T-helper 9 cell (primary cell): ENCODE measurements at regions not wholly inside any gene's neighbourhood (a gene's known extent, or its start where the extent isn't known, plus 50 kb on each side); places are given as distances from the start of the nearest gene placed in this dataset.
"Not testable (repeated sequence)": the region's sequence is repeated elsewhere in the genome, so short reads cannot be mapped to it uniquely, and the experiment has no call there.

Source experiments
- DNase-seq: peaks from one replicate; pipeline ENCODE4 v3.0.0-alpha.2; 2020

DNA sequence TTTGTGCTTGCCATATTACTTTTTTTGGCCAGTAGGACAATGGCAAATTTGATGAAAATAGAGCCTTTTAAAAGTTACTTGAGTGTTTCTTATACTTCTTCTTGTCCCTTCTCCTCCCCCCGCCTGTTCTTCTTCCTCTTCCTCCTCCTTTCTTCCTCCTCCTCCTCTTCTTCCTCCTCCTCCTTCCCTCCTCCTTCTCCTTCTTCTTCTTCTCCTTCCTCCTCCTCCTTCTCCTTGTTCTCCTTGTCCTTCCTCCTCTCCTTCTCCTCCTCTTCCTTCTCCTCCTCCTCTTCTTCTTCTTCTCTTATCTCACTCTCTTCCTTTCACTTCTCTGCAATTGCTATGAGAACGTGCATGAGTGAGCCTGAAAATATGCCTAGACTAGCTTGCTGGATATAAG is 466.2 kb upstream of the NR5A2 start:
- DNase-seq, result no peak

DNA sequence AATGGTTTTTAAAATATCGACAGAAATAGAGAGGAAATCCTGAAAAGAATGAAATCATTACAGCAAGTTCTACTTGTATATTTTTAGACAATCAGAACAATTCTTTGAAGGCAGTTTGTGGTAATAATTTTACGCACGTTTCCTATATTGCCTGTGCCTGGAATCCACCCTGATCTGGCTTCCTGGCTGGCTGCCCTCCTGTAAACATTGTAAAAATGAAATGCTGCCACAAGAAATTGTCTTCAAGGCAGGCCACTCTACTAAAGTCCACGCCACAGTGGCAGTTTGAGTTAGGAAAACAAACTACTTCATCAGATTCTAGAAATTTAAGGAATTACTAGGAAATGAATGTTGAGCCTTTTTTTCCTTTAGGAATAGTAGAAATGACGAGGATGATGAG is 454.5 kb upstream of the NR5A2 start:
- DNase-seq, result no peak

DNA sequence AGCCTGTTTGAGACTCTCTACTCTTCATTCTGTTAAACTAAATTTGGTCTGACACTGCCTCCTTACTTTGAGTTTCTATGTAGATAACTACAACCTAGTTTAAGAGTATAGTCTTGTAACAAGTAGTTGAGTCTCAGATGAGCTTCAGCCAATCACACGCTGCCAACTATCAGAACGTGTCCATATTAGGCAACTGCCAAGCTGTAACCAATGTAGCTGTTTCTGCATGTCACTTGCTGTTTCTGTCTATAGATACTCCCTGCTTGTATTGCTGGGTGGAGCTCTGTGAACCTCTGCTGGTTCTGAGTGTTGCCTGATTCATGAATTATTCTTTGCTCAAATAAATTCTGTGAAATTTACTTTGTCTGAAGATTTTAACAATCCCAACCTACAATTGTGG is 452.6 kb upstream of the NR5A2 start:
- DNase-seq, result no peak

GRCh38 chr1:199580300-199580699 is 447.2 kb upstream of the NR5A2 start:
- DNase-seq, result no peak

DNA sequence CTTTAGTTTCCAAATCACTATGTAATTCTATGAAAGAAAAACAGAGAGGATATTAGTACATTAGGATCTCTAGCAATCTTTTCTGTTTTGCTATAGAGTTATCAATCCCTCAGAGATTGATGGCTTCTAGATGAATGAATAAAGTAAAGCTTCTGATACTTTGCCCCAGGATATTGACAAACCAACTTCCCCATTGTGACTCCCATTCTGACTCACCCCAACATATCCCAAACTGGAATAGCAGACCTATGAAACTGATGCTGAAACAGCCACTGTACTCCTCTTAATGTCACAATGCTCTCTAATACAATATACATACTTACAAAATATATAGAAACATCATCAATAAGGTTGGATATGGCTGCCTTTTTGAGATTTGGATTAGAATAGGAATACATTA is 442.1 kb upstream of the NR5A2 start:
- no peak for DNase-seq

GRCh38 chr1:199590708-199591107 is 436.8 kb upstream of the NR5A2 start:
- DNase-seq, result no peak

GRCh38 chr1:199591468-199591867 is 436.0 kb upstream of the NR5A2 start:
- DNase-seq, result no peak

DNA sequence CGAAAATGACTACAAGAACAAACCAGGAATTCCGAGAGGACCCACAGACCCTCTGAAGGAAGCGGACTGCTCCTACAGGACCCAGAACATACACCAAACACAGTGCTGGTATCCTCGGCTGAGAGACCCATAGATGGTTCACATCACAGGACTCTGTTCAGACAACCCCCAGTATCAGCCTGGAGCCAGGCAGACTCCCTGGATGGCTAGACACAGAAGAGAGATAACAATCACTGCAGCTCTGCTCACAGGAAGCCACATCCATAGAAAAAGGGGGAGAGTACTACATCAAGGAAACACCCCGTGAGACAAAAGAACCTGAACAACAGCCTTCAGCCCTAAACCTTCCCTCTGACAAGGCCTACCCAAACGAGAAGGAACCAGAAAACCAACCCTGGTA is 434.0 kb upstream of the NR5A2 start:
- no peak for DNase-seq

GRCh38 chr1:199596448-199596847 is 431.1 kb upstream of the NR5A2 start:
- not testable (repeated sequence) for DNase-seq

DNA sequence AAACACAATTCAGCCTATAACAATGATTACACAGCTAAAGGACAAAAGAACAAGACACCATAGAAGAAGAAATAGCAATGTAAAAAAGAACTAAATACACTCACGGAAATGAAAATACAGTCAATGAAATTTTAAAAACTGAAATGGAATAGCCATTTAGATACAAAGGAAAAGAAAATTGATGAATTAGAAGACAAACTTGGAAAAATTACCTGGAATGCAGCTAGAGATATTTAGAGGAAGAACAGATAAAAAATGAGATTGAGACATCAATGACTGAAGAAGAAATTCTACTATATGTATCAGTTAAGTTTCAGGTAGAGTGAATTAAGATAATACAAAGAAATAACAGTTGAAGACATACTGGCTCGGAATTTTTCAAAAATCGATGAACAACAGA is 430.4 kb upstream of the NR5A2 start:
- DNase-seq, result no peak

- no peak for DNase-seq
Measured at GRCh38 chr1:199608414-199608813, 419.1 kb upstream of the NR5A2 start.

- no peak for DNase-seq
Measured at GRCh38 chr1:199612976-199613774, 414.3 kb upstream of the NR5A2 start.

DNA sequence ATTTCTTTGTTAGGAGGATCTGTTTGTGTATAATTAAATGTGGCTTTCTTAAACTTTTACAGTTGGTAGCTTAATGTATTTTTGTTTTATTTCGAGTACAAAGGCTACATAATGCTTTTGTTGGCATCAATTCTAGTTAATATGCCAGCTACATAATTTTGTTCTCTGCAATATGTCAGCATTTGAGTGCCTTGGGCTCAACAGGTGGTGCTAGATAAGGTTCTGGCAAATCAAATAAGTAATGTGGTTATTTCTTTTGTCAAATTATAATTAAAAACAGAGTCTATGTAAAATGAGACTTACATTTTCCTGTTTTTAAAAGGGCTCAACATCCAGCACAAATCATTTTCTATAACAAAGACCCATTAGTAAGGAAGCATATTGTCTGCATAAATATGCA is 410.6 kb upstream of the NR5A2 start:
- DNase-seq, result no peak

GRCh38 chr1:199619223-199619622 is 408.3 kb upstream of the NR5A2 start:
- DNase-seq, result no peak

- not testable (repeated sequence) for DNase-seq
Measured at GRCh38 chr1:199626228-199626627, 401.3 kb upstream of the NR5A2 start.

DNA sequence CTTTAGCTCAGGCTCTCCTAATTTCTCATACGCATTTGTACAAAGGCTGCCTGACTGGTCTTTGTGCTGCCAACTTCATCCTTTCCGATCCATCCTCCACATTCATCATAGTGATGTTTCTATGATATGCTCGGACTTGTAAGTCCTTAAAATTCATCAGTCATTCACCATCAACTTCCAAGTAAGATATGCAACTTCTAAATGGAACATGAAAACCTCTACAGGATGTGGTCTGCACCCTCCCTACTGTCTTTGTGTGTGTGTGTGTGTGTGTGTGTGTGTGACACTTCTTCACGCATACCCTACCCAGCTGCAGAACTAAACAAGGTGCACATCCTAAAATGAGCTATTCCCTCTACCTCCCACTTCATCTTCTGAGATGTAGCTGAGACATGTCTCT is 397.9 kb upstream of the NR5A2 start:
- no peak for DNase-seq

DNA sequence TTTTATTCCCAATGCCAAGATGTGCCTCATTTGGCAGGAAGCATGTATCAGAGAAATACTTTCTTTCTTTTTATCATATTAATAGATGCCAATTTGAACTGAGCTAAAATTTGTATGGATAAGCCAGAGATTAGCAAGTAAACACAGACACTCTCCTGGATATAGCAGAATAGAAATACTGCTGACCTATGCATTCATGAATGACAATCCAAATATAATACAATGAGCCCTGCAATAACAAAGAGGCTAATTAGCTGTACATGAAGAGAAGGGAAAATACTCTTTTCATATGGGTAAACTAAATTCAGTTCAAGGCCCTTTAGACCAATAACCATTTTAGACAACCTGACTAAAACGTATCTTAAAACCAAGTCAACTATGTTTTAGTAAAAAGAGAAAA is 388.1 kb upstream of the NR5A2 start:
- DNase-seq, result no peak

DNA sequence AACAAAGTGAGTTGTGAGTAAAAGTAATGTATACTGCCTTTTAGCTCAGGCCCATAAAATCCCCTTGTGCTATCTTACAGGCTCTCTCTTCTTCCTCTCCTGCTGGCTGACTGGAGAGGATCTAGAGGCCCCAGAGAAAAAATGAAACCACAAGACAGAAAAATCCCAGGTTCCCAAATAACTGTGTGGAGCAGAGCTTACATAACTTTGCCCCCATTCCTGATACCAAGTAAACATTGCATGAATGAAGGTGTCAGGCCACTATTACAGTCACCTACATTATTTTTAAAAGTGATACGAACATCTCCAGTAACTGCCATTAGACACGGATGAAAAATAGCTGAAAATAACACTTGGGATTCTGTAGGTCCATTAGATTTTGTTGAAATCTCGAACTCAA is 386.0 kb upstream of the NR5A2 start:
- no peak for DNase-seq

- no peak for DNase-seq
Measured at GRCh38 chr1:199644912-199645311, 382.6 kb upstream of the NR5A2 start.

DNA sequence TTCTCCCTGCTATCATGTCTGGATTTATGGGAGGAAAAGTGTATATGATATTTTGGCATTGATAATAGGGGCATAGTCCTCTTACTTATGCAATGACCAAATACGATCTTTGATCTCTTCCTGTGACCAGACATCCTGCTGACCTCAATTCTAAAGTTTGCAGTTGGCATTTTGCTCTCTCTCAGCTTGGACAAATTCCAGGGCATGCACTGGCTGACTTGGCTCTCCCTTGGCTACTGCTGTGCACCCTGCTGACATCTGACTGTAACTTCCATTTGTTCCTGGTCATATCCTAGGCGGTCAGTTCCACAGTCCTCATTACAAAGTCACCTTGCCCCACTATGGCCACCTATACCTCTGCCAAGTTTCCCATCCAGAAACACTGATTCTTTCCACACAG is 380.7 kb upstream of the NR5A2 start:
- DNase-seq, result no peak

GRCh38 chr1:199657449-199657848 is 370.1 kb upstream of the NR5A2 start:
- DNase-seq, result no peak

- no peak for DNase-seq
Measured at GRCh38 chr1:199660071-199660470, 367.4 kb upstream of the NR5A2 start.

DNA sequence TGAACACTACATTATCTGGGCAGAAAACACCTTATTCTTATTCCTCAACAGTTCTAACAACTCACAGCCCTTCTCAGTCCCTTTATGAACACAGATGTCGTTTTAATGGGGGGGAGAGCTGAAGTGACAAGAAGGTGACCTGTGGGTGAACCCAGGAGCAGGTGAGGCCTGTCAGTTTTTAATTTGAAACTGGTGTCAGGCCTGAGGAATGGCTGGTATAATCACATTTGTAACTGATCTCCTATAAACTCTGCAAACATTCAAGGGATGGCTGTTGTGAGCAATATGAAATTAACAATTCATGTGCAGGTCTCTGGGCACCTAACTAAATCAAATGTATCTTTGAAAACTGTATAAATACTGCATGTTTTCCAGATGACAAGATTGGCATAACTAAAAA is 362.1 kb upstream of the NR5A2 start:
- no peak for DNase-seq

GRCh38 chr1:199667089-199667488 is 360.4 kb upstream of the NR5A2 start:
- no peak for DNase-seq

- DNase-seq, result no peak
Measured at GRCh38 chr1:199669916-199670315, 357.6 kb upstream of the NR5A2 start.
